ENCODE measurements at regions not wholly inside any gene's neighbourhood (a gene's known extent, or its start where the extent isn't known, plus 50 kb on each side); places are given as distances from the start of the nearest gene placed in this dataset.

DNA sequence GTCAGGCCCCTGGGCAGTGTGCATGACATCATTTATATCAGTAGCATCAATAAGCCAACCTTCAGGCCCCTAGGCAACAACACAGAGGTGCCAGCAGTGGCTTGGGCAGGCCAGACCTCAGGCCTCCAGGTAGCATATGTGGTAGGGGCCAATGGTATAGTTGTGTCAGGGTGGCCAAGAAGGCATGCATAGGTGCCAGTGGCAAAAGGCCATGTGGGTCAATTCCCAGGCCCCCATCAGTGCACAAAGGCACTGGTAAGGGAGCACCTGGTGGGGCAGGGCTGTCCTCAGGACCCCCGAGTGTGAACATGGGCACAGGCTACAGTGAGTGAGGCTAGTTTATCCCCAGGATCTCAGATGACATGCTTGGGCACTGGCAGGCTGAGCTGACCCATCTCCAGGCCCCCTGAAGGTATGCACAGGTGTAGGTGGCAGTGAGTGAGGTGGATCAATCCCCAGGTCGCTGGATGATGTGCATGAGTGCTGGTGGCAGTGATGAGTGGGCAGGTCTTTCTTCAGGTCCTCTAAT, 244.1 kb upstream of the ZNF385D start:
- CTCF ChIA-PET = no interaction called here
- H3K27me3 Mint-ChIP-seq (ENCODE audit: low read depth) = no peaks in the 10 kb centered on the region
- DNase-seq (ENCODE audit: low spot score) = no peak
- TF ChIP-seq, protein P1, sequence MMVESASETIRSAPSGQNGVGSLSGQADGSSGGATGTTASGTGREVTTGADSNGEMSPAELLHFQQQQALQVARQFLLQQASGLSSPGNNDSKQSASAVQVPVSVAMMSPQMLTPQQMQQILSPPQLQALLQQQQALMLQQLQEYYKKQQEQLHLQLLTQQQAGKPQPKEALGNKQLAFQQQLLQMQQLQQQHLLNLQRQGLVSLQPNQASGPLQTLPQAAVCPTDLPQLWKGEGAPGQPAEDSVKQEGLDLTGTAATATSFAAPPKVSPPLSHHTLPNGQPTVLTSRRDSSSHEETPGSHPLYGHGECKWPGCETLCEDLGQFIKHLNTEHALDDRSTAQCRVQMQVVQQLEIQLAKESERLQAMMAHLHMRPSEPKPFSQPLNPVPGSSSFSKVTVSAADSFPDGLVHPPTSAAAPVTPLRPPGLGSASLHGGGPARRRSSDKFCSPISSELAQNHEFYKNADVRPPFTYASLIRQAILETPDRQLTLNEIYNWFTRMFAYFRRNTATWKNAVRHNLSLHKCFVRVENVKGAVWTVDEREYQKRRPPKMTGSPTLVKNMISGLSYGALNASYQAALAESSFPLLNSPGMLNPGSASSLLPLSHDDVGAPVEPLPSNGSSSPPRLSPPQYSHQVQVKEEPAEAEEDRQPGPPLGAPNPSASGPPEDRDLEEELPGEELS (CRISPR knock-in tag; IDR thresholded peaks at IDR 0.05) = no peak
- TF ChIP-seq RELA (CRISPR knock-in tag; IDR thresholded peaks at IDR 0.05; ENCODE audit: borderline replicate concordance) = no peak
- no peak for TF ChIP-seq SMAD3 (CRISPR knock-in tag; IDR thresholded peaks at IDR 0.05; ENCODE audit: borderline replicate concordance)
- TF ChIP-seq TEAD1 (CRISPR knock-in tag; IDR thresholded peaks at IDR 0.05) = no peak
- TF ChIP-seq, protein P2, sequence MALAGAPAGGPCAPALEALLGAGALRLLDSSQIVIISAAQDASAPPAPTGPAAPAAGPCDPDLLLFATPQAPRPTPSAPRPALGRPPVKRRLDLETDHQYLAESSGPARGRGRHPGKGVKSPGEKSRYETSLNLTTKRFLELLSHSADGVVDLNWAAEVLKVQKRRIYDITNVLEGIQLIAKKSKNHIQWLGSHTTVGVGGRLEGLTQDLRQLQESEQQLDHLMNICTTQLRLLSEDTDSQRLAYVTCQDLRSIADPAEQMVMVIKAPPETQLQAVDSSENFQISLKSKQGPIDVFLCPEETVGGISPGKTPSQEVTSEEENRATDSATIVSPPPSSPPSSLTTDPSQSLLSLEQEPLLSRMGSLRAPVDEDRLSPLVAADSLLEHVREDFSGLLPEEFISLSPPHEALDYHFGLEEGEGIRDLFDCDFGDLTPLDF (CRISPR knock-in tag; IDR thresholded peaks at IDR 0.05) = no peak
- no peak for TF ChIP-seq ATF1 (CRISPR knock-in tag; IDR thresholded peaks at IDR 0.05)
- TF ChIP-seq RORB (CRISPR knock-in tag; IDR thresholded peaks at IDR 0.05) = no peak
- TF ChIP-seq ZNF121 (CRISPR knock-in tag; IDR thresholded peaks at IDR 0.05) = no peak
- TF ChIP-seq, protein P3, sequence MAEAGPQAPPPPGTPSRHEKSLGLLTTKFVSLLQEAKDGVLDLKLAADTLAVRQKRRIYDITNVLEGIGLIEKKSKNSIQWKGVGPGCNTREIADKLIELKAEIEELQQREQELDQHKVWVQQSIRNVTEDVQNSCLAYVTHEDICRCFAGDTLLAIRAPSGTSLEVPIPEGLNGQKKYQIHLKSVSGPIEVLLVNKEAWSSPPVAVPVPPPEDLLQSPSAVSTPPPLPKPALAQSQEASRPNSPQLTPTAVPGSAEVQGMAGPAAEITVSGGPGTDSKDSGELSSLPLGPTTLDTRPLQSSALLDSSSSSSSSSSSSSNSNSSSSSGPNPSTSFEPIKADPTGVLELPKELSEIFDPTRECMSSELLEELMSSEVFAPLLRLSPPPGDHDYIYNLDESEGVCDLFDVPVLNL (CRISPR knock-in tag; IDR thresholded peaks at IDR 0.05; ENCODE audit: borderline replicate concordance, low read depth) = no peak
- TF ChIP-seq TCF7 (CRISPR knock-in tag; IDR thresholded peaks at IDR 0.05; ENCODE audit: low read depth) = no peak
- POLR2A ChIA-PET = no interaction called here
- no peak for ATAC-seq
- no peak overlapping the region for H3K4me3 Mint-ChIP-seq
- no peaks in the 10 kb centered on the region for H3K9me3 Mint-ChIP-seq
- no peaks in the 10 kb centered on the region for H3K4me1 Mint-ChIP-seq
- H3K36me3 Mint-ChIP-seq = no peaks in the 10 kb centered on the region
- no peak overlapping the region for H3K27ac Mint-ChIP-seq

DNA sequence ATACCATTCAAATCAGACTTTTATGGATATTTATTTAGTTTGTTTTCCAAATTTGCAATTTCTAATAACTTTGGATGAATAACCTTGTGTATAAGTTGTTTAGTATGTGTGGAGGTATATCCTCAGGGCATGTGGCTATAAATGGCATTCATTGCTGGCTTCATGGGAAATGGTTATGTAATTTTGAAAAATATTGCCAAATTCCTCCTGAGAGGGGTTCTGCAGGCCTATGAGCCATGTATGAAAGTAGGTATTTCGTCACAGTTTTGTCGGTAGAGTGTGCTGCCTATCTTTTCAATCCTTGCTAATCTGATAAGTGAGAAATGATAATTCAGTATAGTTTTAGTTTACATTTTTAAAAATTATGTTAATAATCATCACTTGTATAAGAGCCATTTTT, 256.4 kb upstream of the ZNF385D start:
- H3K27me3 Mint-ChIP-seq (ENCODE audit: low read depth) = no peaks in the 10 kb centered on the region
- H3K27ac Mint-ChIP-seq = no peak overlapping the region
- DNase-seq (ENCODE audit: low spot score) = no peak
- no peaks in the 10 kb centered on the region for H3K4me1 Mint-ChIP-seq
- ChIA-PET CTCF (no interaction called here), POLR2A (no interaction called here)
- H3K9me3 Mint-ChIP-seq = no peaks in the 10 kb centered on the region
- no peak for ATAC-seq
- no peak overlapping the region for H3K4me3 Mint-ChIP-seq
- no peaks in the 10 kb centered on the region for H3K36me3 Mint-ChIP-seq
- TF ChIP-seq, protein P4, sequence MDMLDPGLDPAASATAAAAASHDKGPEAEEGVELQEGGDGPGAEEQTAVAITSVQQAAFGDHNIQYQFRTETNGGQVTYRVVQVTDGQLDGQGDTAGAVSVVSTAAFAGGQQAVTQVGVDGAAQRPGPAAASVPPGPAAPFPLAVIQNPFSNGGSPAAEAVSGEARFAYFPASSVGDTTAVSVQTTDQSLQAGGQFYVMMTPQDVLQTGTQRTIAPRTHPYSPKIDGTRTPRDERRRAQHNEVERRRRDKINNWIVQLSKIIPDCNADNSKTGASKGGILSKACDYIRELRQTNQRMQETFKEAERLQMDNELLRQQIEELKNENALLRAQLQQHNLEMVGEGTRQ (CRISPR knock-in tag; IDR thresholded peaks at IDR 0.05) = no peak
- TF ChIP-seq ZNF416 (CRISPR knock-in tag; IDR thresholded peaks at IDR 0.05) = no peak
- TF ChIP-seq, protein P5, sequence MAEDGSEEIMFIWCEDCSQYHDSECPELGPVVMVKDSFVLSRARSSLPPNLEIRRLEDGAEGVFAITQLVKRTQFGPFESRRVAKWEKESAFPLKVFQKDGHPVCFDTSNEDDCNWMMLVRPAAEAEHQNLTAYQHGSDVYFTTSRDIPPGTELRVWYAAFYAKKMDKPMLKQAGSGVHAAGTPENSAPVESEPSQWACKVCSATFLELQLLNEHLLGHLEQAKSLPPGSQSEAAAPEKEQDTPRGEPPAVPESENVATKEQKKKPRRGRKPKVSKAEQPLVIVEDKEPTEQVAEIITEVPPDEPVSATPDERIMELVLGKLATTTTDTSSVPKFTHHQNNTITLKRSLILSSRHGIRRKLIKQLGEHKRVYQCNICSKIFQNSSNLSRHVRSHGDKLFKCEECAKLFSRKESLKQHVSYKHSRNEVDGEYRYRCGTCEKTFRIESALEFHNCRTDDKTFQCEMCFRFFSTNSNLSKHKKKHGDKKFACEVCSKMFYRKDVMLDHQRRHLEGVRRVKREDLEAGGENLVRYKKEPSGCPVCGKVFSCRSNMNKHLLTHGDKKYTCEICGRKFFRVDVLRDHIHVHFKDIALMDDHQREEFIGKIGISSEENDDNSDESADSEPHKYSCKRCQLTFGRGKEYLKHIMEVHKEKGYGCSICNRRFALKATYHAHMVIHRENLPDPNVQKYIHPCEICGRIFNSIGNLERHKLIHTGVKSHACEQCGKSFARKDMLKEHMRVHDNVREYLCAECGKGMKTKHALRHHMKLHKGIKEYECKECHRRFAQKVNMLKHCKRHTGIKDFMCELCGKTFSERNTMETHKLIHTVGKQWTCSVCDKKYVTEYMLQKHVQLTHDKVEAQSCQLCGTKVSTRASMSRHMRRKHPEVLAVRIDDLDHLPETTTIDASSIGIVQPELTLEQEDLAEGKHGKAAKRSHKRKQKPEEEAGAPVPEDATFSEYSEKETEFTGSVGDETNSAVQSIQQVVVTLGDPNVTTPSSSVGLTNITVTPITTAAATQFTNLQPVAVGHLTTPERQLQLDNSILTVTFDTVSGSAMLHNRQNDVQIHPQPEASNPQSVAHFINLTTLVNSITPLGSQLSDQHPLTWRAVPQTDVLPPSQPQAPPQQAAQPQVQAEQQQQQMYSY (CRISPR knock-in tag; IDR thresholded peaks at IDR 0.05) = no peak
- TF ChIP-seq, protein P6, sequence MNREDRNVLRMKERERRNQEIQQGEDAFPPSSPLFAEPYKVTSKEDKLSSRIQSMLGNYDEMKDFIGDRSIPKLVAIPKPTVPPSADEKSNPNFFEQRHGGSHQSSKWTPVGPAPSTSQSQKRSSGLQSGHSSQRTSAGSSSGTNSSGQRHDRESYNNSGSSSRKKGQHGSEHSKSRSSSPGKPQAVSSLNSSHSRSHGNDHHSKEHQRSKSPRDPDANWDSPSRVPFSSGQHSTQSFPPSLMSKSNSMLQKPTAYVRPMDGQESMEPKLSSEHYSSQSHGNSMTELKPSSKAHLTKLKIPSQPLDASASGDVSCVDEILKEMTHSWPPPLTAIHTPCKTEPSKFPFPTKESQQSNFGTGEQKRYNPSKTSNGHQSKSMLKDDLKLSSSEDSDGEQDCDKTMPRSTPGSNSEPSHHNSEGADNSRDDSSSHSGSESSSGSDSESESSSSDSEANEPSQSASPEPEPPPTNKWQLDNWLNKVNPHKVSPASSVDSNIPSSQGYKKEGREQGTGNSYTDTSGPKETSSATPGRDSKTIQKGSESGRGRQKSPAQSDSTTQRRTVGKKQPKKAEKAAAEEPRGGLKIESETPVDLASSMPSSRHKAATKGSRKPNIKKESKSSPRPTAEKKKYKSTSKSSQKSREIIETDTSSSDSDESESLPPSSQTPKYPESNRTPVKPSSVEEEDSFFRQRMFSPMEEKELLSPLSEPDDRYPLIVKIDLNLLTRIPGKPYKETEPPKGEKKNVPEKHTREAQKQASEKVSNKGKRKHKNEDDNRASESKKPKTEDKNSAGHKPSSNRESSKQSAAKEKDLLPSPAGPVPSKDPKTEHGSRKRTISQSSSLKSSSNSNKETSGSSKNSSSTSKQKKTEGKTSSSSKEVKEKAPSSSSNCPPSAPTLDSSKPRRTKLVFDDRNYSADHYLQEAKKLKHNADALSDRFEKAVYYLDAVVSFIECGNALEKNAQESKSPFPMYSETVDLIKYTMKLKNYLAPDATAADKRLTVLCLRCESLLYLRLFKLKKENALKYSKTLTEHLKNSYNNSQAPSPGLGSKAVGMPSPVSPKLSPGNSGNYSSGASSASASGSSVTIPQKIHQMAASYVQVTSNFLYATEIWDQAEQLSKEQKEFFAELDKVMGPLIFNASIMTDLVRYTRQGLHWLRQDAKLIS (CRISPR knock-in tag; IDR thresholded peaks at IDR 0.05; ENCODE audit: borderline replicate concordance) = no peak
- TF ChIP-seq ETV6 (CRISPR knock-in tag; IDR thresholded peaks at IDR 0.05) = no peak
- no peak for TF ChIP-seq RORB (CRISPR knock-in tag; IDR thresholded peaks at IDR 0.05)
- TF ChIP-seq CBFB (CRISPR knock-in tag; IDR thresholded peaks at IDR 0.05; ENCODE audit: low read depth) = no peak
- no peak for TF ChIP-seq NFYB (CRISPR knock-in tag; conservative IDR thresholded peaks at IDR 0.05; ENCODE audit: low read depth)
- TF ChIP-seq, protein P7, sequence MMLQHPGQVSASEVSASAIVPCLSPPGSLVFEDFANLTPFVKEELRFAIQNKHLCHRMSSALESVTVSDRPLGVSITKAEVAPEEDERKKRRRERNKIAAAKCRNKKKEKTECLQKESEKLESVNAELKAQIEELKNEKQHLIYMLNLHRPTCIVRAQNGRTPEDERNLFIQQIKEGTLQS (CRISPR knock-in tag; conservative IDR thresholded peaks at IDR 0.05) = no peak
- TF ChIP-seq NFATC4 (CRISPR knock-in tag; IDR thresholded peaks at IDR 0.05) = no peak
- TF ChIP-seq, protein P8, sequence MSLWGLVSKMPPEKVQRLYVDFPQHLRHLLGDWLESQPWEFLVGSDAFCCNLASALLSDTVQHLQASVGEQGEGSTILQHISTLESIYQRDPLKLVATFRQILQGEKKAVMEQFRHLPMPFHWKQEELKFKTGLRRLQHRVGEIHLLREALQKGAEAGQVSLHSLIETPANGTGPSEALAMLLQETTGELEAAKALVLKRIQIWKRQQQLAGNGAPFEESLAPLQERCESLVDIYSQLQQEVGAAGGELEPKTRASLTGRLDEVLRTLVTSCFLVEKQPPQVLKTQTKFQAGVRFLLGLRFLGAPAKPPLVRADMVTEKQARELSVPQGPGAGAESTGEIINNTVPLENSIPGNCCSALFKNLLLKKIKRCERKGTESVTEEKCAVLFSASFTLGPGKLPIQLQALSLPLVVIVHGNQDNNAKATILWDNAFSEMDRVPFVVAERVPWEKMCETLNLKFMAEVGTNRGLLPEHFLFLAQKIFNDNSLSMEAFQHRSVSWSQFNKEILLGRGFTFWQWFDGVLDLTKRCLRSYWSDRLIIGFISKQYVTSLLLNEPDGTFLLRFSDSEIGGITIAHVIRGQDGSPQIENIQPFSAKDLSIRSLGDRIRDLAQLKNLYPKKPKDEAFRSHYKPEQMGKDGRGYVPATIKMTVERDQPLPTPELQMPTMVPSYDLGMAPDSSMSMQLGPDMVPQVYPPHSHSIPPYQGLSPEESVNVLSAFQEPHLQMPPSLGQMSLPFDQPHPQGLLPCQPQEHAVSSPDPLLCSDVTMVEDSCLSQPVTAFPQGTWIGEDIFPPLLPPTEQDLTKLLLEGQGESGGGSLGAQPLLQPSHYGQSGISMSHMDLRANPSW (CRISPR knock-in tag; conservative IDR thresholded peaks at IDR 0.05; ENCODE audit: low read depth) = no peak

Measured in WTC11 (cell line).